ENCODE measurements at regions not wholly inside any gene's neighbourhood (a gene's known extent, or its start where the extent isn't known, plus 50 kb on each side); places are given as distances from the start of the nearest gene placed in this dataset.

DNA sequence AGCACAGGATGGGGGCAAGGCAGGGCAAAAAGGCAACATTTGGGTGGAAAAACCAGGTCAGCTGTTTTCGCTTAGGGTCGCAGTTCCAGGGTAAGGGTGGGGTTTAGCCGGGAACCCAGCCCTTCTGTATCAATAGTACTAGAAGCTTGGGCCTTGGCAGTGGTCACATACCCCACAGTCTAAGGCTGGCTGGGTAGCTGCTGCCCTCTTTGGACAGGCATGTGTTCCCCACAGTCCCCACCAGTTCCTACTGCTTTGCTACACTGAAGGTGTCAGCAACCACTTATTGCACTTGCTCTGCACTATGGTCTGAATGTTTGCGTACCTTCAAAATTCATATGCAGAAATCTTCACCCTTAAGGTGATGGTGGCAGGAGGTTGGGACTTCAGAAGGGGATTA is 349.8 kb downstream of the LTN1 start:
- Histone ChIP-seq H3K9me3 (no peaks in the 10 kb centered on the region), H3K4me3 (no peak overlapping the region), H3K4me1 (ENCODE audit: low read depth) (no peaks in the 10 kb centered on the region), H3K36me3 (ENCODE audit: low read depth) (no peaks in the 10 kb centered on the region)
- intact Hi-C loops (cut with DNase I, micrococcal nuclease), result no loop called here
- no peak for DNase-seq
- ATAC-seq, result no peak
- TF ChIP-seq, protein P1, sequence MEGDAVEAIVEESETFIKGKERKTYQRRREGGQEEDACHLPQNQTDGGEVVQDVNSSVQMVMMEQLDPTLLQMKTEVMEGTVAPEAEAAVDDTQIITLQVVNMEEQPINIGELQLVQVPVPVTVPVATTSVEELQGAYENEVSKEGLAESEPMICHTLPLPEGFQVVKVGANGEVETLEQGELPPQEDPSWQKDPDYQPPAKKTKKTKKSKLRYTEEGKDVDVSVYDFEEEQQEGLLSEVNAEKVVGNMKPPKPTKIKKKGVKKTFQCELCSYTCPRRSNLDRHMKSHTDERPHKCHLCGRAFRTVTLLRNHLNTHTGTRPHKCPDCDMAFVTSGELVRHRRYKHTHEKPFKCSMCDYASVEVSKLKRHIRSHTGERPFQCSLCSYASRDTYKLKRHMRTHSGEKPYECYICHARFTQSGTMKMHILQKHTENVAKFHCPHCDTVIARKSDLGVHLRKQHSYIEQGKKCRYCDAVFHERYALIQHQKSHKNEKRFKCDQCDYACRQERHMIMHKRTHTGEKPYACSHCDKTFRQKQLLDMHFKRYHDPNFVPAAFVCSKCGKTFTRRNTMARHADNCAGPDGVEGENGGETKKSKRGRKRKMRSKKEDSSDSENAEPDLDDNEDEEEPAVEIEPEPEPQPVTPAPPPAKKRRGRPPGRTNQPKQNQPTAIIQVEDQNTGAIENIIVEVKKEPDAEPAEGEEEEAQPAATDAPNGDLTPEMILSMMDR (IDR thresholded peaks at IDR 0.05), result no peak

DNA sequence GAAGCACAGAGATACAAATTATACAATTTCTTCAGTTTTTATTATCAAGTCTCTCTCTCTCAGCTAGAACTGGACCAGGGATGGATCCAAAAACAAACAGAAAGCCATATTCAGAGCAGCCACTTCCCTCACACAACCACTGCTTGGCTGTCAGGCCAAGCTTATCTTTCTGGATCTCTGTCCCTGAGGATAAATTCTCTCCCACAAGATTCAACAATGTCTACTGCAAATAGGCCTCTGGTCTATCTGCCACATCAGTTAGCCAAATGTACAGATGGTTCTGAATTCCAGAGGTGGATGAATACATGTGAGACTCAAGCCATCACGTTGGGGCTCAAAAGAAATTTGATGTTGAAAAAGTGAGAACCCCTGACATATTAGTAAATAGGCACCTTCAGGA is 350.9 kb downstream of the LTN1 start:
- no peak for ATAC-seq
- TF ChIP-seq, protein P1 (IDR thresholded peaks at IDR 0.05), result no peak
- Histone ChIP-seq H3K4me3 (no peak overlapping the region), H3K4me1 (ENCODE audit: low read depth) (no peaks in the 10 kb centered on the region), H3K36me3 (ENCODE audit: low read depth) (no peaks in the 10 kb centered on the region), H3K9me3 (no peaks in the 10 kb centered on the region)
- intact Hi-C loops (cut with DNase I, micrococcal nuclease), result no loop called here
- no peak for DNase-seq

DNA sequence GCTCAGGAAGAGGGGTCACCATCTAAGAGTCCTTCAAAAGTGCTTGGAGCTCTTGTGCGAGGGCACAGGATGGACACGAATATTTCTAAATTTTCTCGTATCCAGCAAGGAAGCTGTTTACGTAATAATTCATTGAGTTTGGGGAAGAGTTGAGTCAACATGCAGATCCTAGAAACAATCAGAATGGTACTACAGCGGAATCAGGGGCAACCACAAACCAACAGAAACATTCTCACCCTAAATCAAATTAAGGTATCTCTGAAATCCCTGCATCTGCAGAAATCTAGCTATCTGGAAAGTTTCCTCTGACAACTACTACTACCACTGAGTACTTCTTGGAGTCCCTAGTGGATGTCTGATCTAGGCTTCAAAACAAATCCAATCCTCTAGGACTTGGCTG is 352.4 kb downstream of the LTN1 start:
- ATAC-seq (no peak), DNase-seq (no peak)
- no peaks in the 10 kb centered on the region for H3K4me1 ChIP-seq (ENCODE audit: low read depth)
- H3K36me3 ChIP-seq (ENCODE audit: low read depth), result no peaks in the 10 kb centered on the region
- no peaks in the 10 kb centered on the region for H3K9me3 ChIP-seq
- intact Hi-C loops (cut with DNase I, micrococcal nuclease), result no loop called here
- no peak overlapping the region for H3K4me3 ChIP-seq
- TF ChIP-seq, protein P1 (IDR thresholded peaks at IDR 0.05), result no peak

DNA sequence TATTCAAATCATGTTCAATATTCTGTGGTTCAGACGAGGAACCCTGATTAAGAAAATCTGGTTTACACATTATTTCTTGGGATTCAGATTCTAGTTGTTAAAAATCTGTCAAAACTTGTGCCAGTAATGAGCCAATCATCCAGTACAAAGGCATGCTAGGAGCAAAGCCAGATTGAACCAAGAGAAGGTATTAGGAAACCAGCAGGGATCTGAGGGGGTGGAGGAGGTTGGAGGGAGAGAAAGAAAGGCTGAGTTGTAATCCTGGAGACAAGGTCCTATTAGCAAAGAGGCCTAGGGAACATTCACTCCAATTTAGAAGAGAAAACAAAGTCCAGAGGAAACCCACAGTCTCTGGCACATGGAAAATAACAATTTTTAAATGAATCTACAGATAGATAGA is 352.9 kb downstream of the LTN1 start:
- ATAC-seq, result no peak
- H3K36me3 ChIP-seq (ENCODE audit: low read depth), result no peaks in the 10 kb centered on the region
- no peak for DNase-seq
- H3K4me1 ChIP-seq (ENCODE audit: low read depth), result no peaks in the 10 kb centered on the region
- H3K9me3 ChIP-seq, result no peaks in the 10 kb centered on the region
- TF ChIP-seq, protein P1 (IDR thresholded peaks at IDR 0.05), result no peak
- intact Hi-C loops (cut with DNase I, micrococcal nuclease), result no loop called here
- no peak overlapping the region for H3K4me3 ChIP-seq

DNA sequence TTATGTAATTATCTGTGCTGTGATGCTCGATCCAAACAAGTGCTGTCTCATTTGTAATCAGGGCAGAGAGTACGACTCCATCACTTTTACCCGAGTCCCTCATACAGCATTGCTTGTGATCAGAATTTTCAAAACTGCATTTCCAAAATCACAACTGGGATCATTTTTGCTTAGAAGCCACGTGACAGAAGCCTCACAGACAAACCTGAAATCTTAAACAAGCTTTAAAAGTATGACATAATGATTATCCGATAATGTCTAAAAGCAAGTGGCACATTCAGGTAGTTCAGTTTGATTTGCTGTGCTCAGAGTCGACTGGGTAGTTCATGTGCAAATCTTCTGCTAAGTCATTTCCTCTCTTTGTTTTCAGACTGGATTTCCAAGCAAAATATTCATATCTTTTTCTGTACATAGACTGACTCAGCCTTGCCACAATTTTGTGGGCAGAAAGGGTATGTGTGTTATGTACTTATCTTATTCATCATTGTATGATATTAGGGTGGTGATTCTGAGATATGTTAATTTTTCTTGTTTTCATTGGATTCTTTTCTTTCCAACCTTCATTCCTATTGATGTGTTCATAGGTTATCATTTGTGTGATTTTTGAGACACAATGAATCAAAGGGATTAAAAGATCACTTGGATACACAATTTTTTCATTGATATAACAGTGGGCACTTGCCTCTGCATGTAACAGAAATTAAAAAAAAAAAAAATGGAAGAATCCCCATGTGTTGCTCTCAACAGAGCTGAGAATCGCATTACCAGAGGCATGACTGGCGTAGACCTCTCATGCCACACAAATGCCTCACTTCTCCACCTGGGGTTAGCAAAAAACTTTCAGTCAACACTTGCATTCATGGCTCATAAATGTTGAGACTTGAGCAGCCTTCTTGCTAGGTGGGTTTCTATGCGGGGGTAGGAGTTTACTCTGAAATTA is 355.7 kb downstream of the LTN1 start:
- TF ChIP-seq, protein P1 (IDR thresholded peaks at IDR 0.05), result no peak
- intact Hi-C loops (cut with DNase I, micrococcal nuclease), result no loop called here
- DNase-seq, result no peak
- no peaks in the 10 kb centered on the region for H3K4me1 ChIP-seq (ENCODE audit: low read depth)
- H3K36me3 ChIP-seq (ENCODE audit: low read depth), result no peaks in the 10 kb centered on the region
- H3K9me3 ChIP-seq, result no peaks in the 10 kb centered on the region
- H3K4me3 ChIP-seq, result no peak overlapping the region
- no peak for ATAC-seq
